Activated naive CD4-positive, alpha-beta T cell treated with anti-CD3 and anti-CD28 coated beads, Interleukin-2, amount 50 U/mL, for 72 hours (primary cell): ENCODE measurements at regions not wholly inside any gene's neighbourhood (a gene's known extent, or its start where the extent isn't known, plus 50 kb on each side); places are given as distances from the start of the nearest gene placed in this dataset.

Experiments used
- ATAC-seq, 2 donors: fragments of 150-1000 bp; cut with Tn5 transposase; 2 replicates each; pipeline ENCODE4 v1.10.0; 2021; ENCODE audit warnings: mild to moderate bottlenecking in 2 of 2, moderate library complexity in 2 of 2
- DNase-seq, 2 donors: peaks; one replicate each; pipeline ENCODE4 v3.0.0; 2021 to 2022; ENCODE audit warnings: low spot score in 2 of 2
- H3K27ac Mint-ChIP-seq, 2 donors: one replicate each; pipeline ENCODE4 v1.8.0; 2022; ENCODE audit warnings: mild to moderate bottlenecking in 2 of 2, mixed read lengths in 2 of 2
- H3K36me3 Mint-ChIP-seq, 2 donors: one replicate each; pipeline ENCODE4 v1.8.0; 2022; ENCODE audit warnings: mixed read lengths in 2 of 2
- H3K9me3 Mint-ChIP-seq, 2 donors: one replicate each; pipeline ENCODE4 v1.8.0; 2022; ENCODE audit warnings: mixed read lengths in 2 of 2

DNA sequence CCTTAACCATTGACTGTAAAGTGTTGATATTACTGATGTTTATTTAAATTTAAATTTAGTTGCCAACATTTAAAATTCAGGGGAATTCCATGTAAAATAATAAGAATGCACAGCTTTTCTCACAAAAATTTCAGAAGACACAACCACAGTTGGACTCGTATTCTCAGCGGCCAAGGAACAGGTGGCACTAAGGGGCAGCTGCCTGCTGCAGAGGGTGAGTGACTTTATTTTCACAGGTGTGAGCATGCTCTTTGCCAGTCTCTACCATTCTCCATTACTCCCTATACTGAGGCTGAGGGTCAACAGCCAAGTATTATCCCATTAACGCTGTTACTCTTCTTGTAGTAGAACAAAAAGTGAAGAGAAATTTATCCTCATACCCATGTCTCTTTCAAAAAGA, 92.1 kb upstream of the GADL1 start:
- DNase-seq (no peak), ATAC-seq (no peak)
- H3K36me3 Mint-ChIP-seq = no peaks in the 10 kb centered on the region
- H3K9me3 Mint-ChIP-seq = no peaks in the 10 kb centered on the region
- no peak overlapping the region for H3K27ac Mint-ChIP-seq

DNA sequence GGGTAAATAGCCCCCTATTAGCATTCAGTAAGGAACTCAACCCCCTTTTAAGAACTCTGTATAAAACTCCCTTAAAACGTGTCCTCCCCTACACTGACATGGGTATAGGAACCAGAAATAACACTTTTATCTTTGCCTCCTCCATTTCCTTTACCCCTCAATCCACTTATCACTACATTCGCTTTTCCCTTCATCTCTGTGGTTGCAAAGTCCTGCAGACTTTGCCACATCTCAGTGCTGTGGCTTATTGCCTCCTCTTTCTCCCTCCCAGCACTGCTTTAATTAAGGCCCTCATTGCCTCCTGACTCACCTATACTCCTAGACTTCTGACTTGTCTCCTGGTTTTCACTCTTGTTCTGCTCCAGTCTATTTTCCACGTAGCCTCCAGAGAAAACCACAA, 94.3 kb upstream of the GADL1 start:
- ATAC-seq (no peak), DNase-seq (no peak)
- Mint-ChIP-seq H3K9me3 (peaks cover 0 to 10% of the 10 kb centered on the region in 2 donors), H3K27ac (no peak overlapping the region), H3K36me3 (no peaks in the 10 kb centered on the region)

DNA sequence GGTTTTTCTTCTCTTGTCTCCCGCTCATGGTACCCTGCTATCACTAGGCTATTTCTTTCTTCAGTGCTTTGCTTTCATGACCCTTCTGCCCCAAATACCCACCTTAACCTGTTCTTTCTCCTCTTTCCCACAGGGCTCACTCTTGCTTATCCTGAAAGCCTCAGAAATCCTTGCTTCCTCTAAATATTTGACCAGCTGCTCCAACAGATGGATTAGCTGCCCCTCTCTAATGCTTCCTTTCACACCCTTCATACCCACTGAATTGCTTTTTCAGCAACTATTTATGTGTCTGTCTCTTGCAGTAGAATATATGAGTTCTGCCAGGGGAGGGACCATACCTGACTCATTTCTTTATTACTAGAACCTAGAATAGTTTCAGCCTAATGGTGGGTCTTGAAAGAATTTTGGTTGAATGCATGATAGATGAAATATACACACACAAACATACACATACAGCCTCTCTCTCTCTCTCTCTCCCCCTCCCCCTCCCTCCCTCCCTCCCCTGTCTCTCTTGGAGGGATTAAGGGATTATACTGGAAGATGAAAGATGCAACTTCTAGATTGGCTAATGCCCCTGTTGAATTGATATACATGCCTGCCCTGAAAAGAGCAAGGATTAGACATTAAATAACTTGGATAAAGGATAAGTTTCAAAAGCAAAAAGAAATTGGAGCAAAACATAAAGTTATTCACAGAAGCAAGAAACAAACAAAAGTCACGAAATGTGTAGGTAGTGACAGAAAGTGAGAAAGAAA, 95.0 kb upstream of the GADL1 start:
- peaks cover 0 to 12% of the 10 kb centered on the region in 2 donors for H3K9me3 Mint-ChIP-seq
- no peaks in the 10 kb centered on the region for H3K36me3 Mint-ChIP-seq
- ATAC-seq (no peak), DNase-seq (no peak)
- H3K27ac Mint-ChIP-seq = no peak overlapping the region

DNA sequence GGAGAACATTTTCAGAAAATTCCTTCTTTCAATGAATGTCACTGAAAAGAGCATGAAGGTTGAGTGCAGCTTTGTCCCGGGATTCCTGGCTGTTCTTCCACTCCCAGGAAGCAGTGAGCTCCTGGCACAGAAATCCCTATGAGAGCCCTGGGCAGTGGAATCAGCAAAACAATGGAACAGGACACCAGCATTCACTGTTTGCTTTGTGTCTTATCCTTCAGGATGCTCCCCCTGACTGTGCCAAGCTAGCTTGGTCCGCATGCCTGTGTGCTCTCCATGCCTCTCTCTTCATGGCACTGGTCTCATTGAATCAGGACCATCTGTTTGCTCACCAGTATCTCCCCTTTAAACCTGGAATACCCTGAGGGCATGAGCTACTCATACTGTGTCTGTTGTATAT, 102.0 kb upstream of the GADL1 start:
- H3K9me3 Mint-ChIP-seq = peaks cover 0 to 21% of the 10 kb centered on the region in 2 donors
- DNase-seq (no peak), ATAC-seq (no peak)
- no peaks in the 10 kb centered on the region for H3K36me3 Mint-ChIP-seq
- no peak overlapping the region for H3K27ac Mint-ChIP-seq

DNA sequence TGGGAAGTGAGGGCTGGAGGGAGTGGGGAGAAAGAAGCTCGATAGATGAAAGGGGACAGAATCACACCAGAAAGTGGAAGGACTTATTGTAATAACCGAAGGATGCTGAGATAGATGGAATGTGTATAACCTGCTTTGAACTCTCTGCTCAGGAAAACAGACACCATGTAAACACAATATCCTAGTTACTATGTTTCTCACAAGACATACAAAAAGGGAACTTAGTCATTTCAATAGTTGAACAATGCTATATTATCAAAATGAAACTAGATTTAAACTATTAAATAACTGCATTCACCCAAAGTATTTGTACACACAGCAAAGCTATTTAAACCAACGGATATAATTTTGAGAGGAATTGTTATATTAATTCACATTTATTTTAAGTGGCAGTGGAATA, 108.3 kb upstream of the GADL1 start:
- DNase-seq = no peak

DNA sequence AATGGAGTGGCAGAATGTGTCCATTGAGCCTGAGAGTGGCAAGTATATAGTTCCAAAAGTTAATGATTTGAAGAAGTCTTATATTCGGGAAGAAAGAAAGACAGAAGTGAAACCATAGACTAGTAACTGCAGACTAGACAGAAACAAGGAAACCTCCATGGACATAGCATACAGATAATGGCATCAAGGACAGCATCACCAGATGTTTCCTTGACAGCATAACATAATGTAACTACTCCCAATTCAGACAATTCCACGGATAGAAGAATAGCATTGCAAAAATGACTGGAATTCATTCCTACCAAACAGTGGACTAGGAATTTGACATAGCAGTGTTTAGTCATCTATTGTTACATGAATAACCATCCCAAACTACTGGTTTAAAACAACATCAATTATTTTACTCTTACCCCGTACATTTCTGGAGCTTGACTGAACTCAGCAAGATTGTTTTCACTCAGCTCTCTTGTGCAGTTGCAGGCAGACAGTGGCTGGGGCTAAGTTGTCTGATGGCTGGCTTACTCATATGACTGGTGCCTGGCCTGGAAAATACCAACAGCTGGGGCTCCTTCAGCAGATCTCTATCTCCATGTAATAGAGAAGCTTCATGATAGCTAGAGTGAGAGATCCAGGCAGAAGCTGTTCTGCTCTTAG, 109.7 kb upstream of the GADL1 start:
- peaks cover 0 to 23% of the 10 kb centered on the region in 2 donors for H3K9me3 Mint-ChIP-seq
- no peak overlapping the region for H3K27ac Mint-ChIP-seq
- DNase-seq (no peak), ATAC-seq (peak in 1 of 2 donors; percentile 69)
- H3K36me3 Mint-ChIP-seq = no peaks in the 10 kb centered on the region

More for the DNA sequence above, 108.3 kb upstream of the GADL1 start:
- H3K36me3 Mint-ChIP-seq = no peaks in the 10 kb centered on the region
- H3K27ac Mint-ChIP-seq = no peak overlapping the region
- peaks cover 0 to 14% of the 10 kb centered on the region in 2 donors for H3K9me3 Mint-ChIP-seq
- ATAC-seq = peak in 1 of 2 donors; percentile 46

DNA sequence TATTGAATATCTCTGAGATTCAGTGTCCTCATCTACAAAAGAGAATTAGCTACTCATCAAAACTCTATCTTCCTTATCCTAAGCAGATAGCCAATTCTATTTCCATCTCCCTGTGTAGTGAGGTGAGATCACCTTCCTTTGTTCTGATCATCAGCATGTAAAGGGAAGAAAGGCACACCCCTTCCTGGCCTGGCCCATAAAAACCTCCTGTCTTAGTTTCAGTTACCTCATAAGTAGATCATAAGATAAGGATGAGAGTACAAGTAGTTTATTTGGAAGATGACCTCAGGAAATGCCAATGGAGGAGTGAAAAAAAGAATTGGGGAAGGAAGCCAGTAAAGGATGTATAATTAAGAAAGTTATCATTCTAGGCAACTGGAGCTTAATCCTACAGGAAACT, 114.5 kb upstream of the GADL1 start:
- Mint-ChIP-seq H3K27ac (no peak overlapping the region), H3K36me3 (no peaks in the 10 kb centered on the region), H3K9me3 (peaks cover 0 to 13% of the 10 kb centered on the region in 2 donors)
- DNase-seq (no peak), ATAC-seq (peak in 1 of 2 donors; percentile 34)

DNA sequence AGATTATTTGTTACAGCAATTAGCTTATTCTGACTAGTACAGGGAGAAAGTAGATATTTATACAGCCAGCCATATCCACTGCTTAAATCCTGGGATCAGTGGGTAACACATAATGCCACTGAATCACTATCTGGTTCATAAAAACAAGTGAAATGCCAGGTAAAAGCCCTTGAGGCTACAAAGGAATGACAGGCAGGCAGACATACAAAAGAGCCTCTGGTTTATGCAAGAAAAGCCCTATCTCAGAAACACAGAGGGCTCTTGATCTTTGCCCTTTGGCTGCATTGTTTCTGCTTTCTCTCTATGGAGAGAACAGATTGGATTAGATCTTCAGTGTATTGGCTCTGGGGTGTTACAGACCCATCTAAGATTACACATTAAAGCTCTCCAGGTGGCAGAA, 115.4 kb upstream of the GADL1 start:
- ATAC-seq (no peak), DNase-seq (no peak)
- Mint-ChIP-seq H3K9me3 (peaks cover 0 to 17% of the 10 kb centered on the region in 2 donors), H3K27ac (no peak overlapping the region), H3K36me3 (no peaks in the 10 kb centered on the region)

DNA sequence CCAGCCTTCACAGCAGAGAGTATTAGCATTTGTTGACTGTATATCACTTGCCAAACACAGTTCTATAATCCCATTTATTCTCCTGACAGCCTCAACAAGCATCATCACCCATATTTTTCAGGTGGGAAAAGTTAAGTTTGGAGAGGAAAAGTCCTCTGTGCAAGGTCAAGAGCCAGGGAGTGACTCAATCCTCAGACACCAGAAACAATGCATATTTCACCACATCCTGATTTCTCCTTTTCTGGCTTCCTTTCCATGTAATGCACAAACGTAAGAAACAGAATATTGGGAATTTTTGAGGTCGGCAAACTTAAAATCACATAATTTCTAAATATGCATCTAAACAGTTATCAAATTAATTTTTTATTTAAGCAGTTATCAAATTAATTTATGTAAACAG, 116.0 kb upstream of the GADL1 start:
- DNase-seq (no peak), ATAC-seq (no peak)
- no peaks in the 10 kb centered on the region for H3K36me3 Mint-ChIP-seq
- H3K27ac Mint-ChIP-seq = no peak overlapping the region
- H3K9me3 Mint-ChIP-seq = peaks cover 0 to 17% of the 10 kb centered on the region in 2 donors

DNA sequence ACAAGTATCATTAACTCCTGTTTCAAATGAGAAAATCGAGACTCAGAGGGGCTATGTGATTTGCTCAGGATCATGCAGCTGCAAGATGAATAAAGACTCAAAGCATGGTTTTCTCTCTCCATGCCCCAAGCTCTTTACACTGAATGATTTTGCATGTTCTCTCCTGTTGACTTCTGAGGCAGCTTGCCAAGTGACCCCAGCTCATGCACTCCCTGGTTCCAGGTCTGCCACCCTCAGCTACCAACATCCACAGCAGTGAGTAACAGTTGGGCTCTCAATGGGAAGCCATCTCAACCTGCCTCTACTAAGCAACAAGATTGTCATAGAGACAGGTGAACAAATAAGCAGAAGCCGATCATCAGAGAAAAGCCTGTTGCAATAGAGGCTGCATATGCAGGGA, 116.9 kb upstream of the GADL1 start:
- Mint-ChIP-seq H3K36me3 (no peaks in the 10 kb centered on the region), H3K9me3 (peaks cover 0 to 17% of the 10 kb centered on the region in 2 donors), H3K27ac (no peak overlapping the region)
- DNase-seq = no peak
- no peak for ATAC-seq

DNA sequence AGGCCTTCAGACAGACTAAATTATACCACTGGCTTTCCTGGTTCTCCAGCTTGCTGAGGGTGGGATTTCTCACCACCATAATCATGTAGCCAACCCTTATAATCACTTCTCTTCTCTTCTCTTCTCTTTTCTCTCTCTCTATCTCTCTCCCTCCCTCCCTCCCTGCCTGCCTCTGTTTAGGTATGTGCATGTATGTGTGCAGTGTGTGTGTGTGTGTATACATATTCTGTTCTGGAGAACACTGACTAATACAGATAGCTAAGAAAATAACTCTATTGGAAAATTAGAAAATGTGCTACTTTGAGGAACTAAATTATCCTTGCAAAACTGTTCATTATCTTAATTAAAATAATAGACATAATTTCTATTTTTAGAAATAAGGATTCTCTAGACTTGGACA, 118.6 kb upstream of the GADL1 start:
- H3K9me3 Mint-ChIP-seq = peaks cover 0 to 12% of the 10 kb centered on the region in 2 donors
- no peaks in the 10 kb centered on the region for H3K36me3 Mint-ChIP-seq
- no peak for DNase-seq

DNA sequence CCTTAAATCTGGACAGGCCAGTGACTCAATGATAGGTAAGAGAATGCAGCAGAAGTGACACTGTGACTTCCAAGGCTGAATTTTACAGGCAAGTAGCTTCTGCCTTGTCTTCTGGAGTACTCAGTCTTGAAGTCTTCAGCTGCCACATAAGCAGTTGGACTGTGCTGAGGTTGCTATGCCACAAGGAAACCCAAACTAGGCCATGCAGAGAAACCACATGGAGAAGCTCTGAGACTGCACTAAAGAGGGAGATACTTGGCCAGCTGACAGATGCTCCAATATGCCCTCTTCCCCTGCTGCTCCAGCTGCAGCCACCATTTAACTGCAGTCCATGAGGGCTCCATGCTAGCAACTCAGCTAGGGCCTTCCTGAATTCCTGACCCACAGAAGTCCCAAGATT, 119.4 kb upstream of the GADL1 start:
- H3K36me3 Mint-ChIP-seq = no peaks in the 10 kb centered on the region
- no peak for ATAC-seq
- peaks cover 0 to 7% of the 10 kb centered on the region in 2 donors for H3K9me3 Mint-ChIP-seq
- no peak overlapping the region for H3K27ac Mint-ChIP-seq
- DNase-seq = no peak

More for the DNA sequence above, 118.6 kb upstream of the GADL1 start:
- no peak overlapping the region for H3K27ac Mint-ChIP-seq
- no peak for ATAC-seq

DNA sequence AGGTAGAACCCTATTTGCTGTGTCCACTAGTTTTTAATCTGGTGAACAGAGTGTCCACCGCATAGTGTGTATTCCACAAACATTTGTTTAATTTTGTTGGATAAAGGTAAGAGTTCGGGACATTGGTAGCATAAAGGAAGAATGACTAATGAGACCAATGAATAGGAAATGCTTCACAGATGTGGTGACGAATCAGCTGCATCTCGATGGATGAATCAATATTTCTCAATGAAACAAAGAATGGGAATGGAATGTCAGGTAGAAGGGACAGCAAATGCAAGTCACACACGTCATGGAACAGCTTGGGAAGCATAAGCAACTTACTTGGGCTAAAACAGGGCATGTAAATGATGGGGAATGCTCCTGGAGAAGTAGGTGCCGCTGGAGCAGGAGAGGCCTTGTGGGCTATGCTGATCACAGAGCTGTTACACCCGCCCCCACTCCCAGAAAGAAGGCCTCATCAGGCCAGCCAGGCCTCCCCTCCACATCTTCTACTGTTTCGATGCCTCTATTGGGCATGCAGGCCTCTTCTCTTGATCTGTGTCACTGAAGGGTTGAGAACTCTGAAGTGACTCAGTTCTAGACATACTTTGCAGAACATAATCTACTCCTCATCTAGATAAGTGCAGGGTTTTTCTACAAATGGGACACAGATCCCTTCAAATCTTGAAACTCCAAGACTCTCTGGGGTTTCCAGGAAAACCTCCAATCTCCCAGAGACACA, 120.0 kb upstream of the GADL1 start:
- H3K27ac Mint-ChIP-seq = no peak overlapping the region
- no peak for DNase-seq
- ATAC-seq = peak in 1 of 2 donors; percentile 53
- no peaks in the 10 kb centered on the region for H3K36me3 Mint-ChIP-seq
- H3K9me3 Mint-ChIP-seq = peaks cover 0 to 4% of the 10 kb centered on the region in 2 donors

DNA sequence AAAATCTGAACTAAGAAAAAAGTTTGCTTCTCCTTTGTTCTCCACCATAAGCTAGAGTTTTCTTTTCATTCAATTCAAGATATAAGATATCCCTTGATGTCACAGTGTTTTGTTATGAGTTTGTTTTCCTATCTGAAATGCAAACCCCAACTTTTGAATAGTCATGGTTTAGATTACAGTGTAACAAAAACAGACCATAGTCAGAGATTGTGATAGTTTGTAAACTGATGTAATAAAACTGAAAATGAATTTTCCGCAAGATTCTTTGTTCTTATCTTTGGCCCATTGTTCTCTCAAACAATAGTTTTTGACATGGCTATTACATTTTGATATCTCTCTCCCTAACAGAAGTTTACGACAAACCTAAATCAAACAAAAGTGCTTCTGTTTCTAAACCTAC, 121.7 kb upstream of the GADL1 start:
- Mint-ChIP-seq H3K27ac (no peak overlapping the region), H3K9me3 (peaks cover 0 to 4% of the 10 kb centered on the region in 2 donors), H3K36me3 (no peaks in the 10 kb centered on the region)
- ATAC-seq (no peak), DNase-seq (no peak)

DNA sequence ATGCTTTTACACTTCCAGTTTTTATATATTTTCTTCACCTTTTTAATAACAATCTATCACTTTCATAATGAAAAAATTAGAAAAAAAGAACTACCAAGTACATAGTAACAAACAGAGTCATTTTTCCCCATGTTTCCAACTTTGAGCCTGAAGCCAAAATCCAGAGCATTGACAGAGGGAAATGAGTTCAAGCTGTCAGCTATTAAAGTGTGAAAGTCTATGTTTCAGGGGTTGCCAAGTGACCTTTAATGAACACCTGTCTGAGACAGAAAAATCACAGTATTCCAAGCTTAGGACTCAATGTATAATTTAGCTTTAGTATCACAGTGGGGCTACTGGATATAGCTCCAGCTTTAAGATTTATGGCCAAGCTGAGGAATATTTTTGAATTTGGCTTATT, 128.3 kb upstream of the GADL1 start:
- Mint-ChIP-seq H3K36me3 (no peaks in the 10 kb centered on the region), H3K27ac (no peak overlapping the region), H3K9me3 (no peaks in the 10 kb centered on the region)
- no peak for ATAC-seq
- DNase-seq = no peak

DNA sequence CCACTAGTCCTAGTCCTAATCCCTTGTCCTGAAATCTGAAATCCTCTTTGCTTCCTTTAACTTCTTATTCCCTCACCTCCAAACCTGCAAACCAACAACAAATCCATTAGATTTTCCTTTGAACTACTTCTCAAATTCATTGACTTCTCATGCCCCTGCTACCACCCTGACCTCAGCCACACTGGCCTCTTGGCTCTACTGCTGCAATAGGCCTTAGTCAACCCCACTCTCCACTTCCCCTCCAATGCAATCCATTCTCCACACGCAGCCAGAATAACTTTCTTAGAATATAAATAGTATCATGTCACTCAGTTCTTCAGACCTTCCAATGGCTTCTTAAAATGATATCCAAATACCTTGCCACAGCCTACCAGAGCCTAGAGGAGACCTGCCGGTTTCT, 131.1 kb upstream of the GADL1 start:
- peaks cover 0 to 6% of the 10 kb centered on the region in 2 donors for H3K36me3 Mint-ChIP-seq
- DNase-seq = no peak
- ATAC-seq = no peak
- peaks cover 0 to 5% of the 10 kb centered on the region in 2 donors for H3K9me3 Mint-ChIP-seq
- no peak overlapping the region for H3K27ac Mint-ChIP-seq

DNA sequence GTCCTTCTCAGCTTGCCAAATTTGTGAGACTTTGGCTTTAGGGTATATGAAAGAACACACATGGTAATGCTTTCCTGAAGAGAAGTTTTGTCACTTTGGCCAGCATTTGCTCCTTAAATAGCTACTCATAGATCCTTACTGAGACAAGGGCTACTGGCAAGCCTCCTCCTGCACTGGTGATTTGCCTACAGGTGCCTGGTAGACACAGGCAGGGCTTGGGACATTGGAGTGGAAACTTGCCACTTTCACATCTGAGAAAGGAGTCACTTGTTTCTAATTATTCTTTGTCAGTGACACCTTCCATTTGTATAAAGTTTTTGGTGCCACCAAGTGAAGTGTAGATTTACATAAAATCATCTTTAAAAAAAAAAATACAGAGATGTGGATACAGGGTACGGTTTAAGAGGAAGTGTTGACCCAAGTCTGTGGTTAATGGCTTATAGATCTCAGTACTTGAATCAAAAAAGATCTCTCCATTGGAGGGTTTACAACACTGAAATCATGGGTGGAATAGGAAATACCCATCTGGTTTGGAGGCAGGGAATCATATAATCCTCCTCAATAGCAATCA, 132.8 kb upstream of the GADL1 start:
- Mint-ChIP-seq H3K36me3 (peaks cover 0 to 6% of the 10 kb centered on the region in 2 donors), H3K27ac (no peak overlapping the region), H3K9me3 (peaks cover 0 to 5% of the 10 kb centered on the region in 2 donors)
- DNase-seq (no peak), ATAC-seq (no peak)
